Caco-2 (cell line): ENCODE measurements at regions not wholly inside any gene's neighbourhood (a gene's known extent, or its start where the extent isn't known, plus 50 kb on each side); places are given as distances from the start of the nearest gene placed in this dataset.
A peak's percentile ranks its signal among the peaks of the same experiment; 100 is the strongest.

ENCODE experiments used
- BruUV-seq: library from RNA; stranded (reverse); fragments of 400-500 nt; replicated peaks from 2 replicates; lab custom pipeline; 2021; lab: Mats Ljungman, UMichigan
- CTCF ChIA-PET: fragments of 300-600 bp; sonication (Branson Sonifier 250); formaldehyde crosslinking; loops from one replicate; lab custom pipeline; 2022; ENCODE audit warnings: antibody characterized with exemption; lab: Charles Lee
- POLR2A ChIA-PET: fragments of 300-600 bp; sonication (Branson Sonifier 250); formaldehyde crosslinking; loops from one replicate; lab custom pipeline; 2022; ENCODE audit warnings: antibody characterized with exemption; lab: Charles Lee
- DNase-seq, 2 experiments: peaks; one replicate each; pipeline versions ENCODE4 v3.0.0 to v3.0.0-alpha.2; 2020 to 2022
- H3K27me3 ChIP-seq: replicated peaks from 2 replicates; pipeline ENCODE4 v1.6.0; 2011; ENCODE audit warnings: low read length; ENCODE audit not compliant: control insufficient read depth, insufficient read depth
- H3K36me3 ChIP-seq: 2 replicates; pipeline ENCODE4 v1.5.1; 2011; ENCODE audit warnings: low read length; ENCODE audit not compliant: control insufficient read depth, insufficient read depth
- H3K4me1 ChIP-seq: fragments of 250-450 bp; sonication (Bioruptor Pico); 2 replicates; pipeline ENCODE4 v1.5.1; 2020; ENCODE audit warnings: mild to moderate bottlenecking
- H3K4me3 ChIP-seq: 2 replicates; pipeline ENCODE4 v1.5.1; 2011; ENCODE audit warnings: low read depth, mild to moderate bottlenecking, control low read depth, low read length
- H3K9me3 ChIP-seq: fragments of 250-450 bp; sonication (Bioruptor Pico); 2 replicates; pipeline ENCODE4 v1.5.1; 2020; ENCODE audit warnings: mild to moderate bottlenecking, moderate library complexity
- H3K27ac Mint-ChIP-seq: one replicate; pipeline ENCODE4 v1.8.0; 2022; ENCODE audit warnings: mixed read lengths; ENCODE audit not compliant: unreplicated experiment
- H3K27me3 Mint-ChIP-seq: one replicate; pipeline ENCODE4 v1.8.0; 2022; ENCODE audit warnings: mixed read lengths; ENCODE audit not compliant: insufficient read depth, unreplicated experiment
- H3K36me3 Mint-ChIP-seq: one replicate; pipeline ENCODE4 v1.8.0; 2022; ENCODE audit warnings: mild to moderate bottlenecking, mixed read lengths; ENCODE audit not compliant: insufficient read depth, unreplicated experiment
- H3K4me1 Mint-ChIP-seq: one replicate; pipeline ENCODE4 v1.8.0; 2022; ENCODE audit warnings: low read depth, mixed read lengths; ENCODE audit not compliant: unreplicated experiment
- H3K4me3 Mint-ChIP-seq: one replicate; pipeline ENCODE4 v1.8.0; 2022; ENCODE audit warnings: mild to moderate bottlenecking, moderate library complexity, mixed read lengths; ENCODE audit not compliant: unreplicated experiment
- H3K9me3 Mint-ChIP-seq: one replicate; pipeline ENCODE4 v1.8.0; 2022; ENCODE audit warnings: mixed read lengths; ENCODE audit not compliant: unreplicated experiment
- intact Hi-C: fragments of 100-400 bp; cut with micrococcal nuclease; formaldehyde crosslinking; loops from one replicate; pipeline ENCODE4 v1.10.0; 2022; ENCODE audit not compliant: unreplicated experiment
- TF ChIP-seq, protein P1 (sequence below), 2 experiments: fragments of 200-600 bp in 1 of 2; IDR thresholded peaks; 1 replicate in 1 of 2; 2 replicates in 1 of 2; pipeline versions ENCODE4 v1.5.1 to v1.8.0; 2011 to 2022; ENCODE audit warnings: antibody characterized with exemption in 1 of 2, control low read depth in 1 of 2, inconsistent platforms in 1 of 2, low read depth in 1 of 2, low read length in 1 of 2, mild to moderate bottlenecking in 1 of 2, moderate library complexity in 1 of 2; ENCODE audit not compliant: insufficient read depth in 1 of 2, severe bottlenecking in 1 of 2, unreplicated experiment in 1 of 2

DNA sequence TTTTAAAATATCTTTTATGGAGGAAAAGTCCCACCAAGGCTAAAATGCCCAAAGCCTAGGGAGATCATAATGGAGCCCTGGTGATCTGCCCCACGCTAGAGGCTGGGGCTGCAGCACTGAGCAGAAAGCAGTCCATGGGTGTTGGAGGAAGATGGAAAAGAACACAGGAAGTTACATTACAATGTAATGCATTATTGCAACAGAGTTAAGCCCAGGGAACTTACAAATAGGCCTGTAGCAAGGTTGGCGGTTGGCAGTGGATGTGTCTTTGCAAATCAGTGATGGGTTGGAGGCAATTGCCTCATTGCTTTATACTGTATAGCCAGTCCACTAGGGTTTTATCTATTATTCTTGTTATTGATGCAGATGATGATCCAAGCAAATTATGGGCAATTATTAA, 399.9 kb downstream of the NDFIP2 start:
- H3K4me1 ChIP-seq, result no peaks in the 10 kb centered on the region
- Mint-ChIP-seq H3K36me3 (no peaks in the 10 kb centered on the region), H3K4me1 (peaks cover 6% of the 10 kb centered on the region), H3K9me3 (peaks cover 16% of the 10 kb centered on the region), H3K27ac (no peak overlapping the region), H3K27me3 (no peaks in the 10 kb centered on the region), H3K4me3 (no peak overlapping the region)
- no peak for DNase-seq
- TF ChIP-seq, protein P1, sequence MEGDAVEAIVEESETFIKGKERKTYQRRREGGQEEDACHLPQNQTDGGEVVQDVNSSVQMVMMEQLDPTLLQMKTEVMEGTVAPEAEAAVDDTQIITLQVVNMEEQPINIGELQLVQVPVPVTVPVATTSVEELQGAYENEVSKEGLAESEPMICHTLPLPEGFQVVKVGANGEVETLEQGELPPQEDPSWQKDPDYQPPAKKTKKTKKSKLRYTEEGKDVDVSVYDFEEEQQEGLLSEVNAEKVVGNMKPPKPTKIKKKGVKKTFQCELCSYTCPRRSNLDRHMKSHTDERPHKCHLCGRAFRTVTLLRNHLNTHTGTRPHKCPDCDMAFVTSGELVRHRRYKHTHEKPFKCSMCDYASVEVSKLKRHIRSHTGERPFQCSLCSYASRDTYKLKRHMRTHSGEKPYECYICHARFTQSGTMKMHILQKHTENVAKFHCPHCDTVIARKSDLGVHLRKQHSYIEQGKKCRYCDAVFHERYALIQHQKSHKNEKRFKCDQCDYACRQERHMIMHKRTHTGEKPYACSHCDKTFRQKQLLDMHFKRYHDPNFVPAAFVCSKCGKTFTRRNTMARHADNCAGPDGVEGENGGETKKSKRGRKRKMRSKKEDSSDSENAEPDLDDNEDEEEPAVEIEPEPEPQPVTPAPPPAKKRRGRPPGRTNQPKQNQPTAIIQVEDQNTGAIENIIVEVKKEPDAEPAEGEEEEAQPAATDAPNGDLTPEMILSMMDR (IDR thresholded peaks at IDR 0.05; ENCODE audit: insufficient read depth in 1 of 2, low read depth in 1 of 2, low read length in 1 of 2, severe bottlenecking in 1 of 2, unreplicated experiment in 1 of 2), result no peak
- intact Hi-C loops, result no loop called here
- H3K36me3 ChIP-seq, result no peaks in the 10 kb centered on the region
- H3K9me3 ChIP-seq, result peaks cover 11% of the 10 kb centered on the region; the same call in 1 of the 2 replicates
- ChIA-PET CTCF (no interaction called here), POLR2A (no interaction called here)
- BruUV-seq, result no TSS peak
- no peak overlapping the region for H3K4me3 ChIP-seq
- no peaks in the 10 kb centered on the region for H3K27me3 ChIP-seq

DNA sequence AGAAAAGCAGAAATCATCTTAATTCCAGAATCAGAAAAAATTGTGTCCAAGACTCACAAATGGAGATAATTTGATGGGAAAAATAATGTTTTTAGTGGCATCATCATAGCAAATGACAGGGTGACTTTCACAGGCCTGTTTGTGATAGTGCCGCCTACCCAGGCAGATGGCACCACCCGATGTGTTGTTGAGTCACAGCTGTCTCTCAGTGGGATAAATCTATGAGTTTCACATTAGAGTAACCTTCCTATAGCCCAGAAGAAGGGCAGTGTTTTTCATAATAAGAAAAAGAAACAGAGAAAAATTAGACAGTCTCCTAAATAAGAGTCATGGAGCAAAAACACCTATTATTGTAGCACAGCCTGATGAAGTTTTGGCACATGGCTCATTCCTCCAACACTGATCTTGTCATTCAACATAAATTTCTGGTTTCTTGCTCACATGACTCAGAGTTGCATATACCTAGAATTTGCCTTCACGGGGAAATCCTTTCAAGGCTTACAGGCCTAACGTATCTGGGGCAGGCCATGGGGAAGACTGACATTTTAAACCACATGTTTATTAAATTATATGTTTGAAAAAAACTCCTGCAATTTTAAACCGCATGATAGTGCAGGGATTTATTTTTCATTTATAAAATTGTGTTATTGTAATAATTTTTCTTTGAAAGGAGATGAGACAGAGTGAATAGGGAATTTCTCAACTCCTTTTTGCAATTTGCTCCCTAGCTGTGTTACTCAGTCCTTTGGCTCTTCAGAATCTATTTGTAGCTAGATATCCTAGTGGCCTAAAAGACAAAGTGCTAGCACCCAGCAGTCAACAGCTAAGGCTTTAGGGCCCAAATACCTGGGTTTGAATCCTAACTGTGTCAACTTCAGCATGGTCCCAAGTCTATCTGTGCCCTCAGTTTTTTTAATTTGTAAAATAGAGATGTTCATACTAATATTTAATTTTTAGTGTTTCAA, 393.7 kb downstream of the NDFIP2 start:
- H3K27me3 ChIP-seq, result no peaks in the 10 kb centered on the region
- H3K4me3 ChIP-seq, result no peak overlapping the region
- peaks cover 17% of the 10 kb centered on the region for H3K4me1 ChIP-seq
- Mint-ChIP-seq H3K4me3 (no peak overlapping the region), H3K4me1 (peaks cover 21% of the 10 kb centered on the region), H3K27ac (no peak overlapping the region), H3K36me3 (no peaks in the 10 kb centered on the region), H3K9me3 (peaks cover 16% of the 10 kb centered on the region), H3K27me3 (no peaks in the 10 kb centered on the region)
- CTCF ChIA-PET, result no interaction called here
- DNase-seq, result no peak
- POLR2A ChIA-PET, result no interaction called here
- peaks cover 14% of the 10 kb centered on the region; the same call in 1 of the 2 replicates for H3K9me3 ChIP-seq
- H3K36me3 ChIP-seq, result no peaks in the 10 kb centered on the region
- BruUV-seq, result no TSS peak
- intact Hi-C loops, result loop anchor here (5.0 kb wide), 1 partner anchor 33 kb away; no protein-coding TSS in a partner anchor
- TF ChIP-seq, protein P1 (IDR thresholded peaks at IDR 0.05; ENCODE audit: insufficient read depth in 1 of 2, low read depth in 1 of 2, low read length in 1 of 2, severe bottlenecking in 1 of 2, unreplicated experiment in 1 of 2), result no peak

DNA sequence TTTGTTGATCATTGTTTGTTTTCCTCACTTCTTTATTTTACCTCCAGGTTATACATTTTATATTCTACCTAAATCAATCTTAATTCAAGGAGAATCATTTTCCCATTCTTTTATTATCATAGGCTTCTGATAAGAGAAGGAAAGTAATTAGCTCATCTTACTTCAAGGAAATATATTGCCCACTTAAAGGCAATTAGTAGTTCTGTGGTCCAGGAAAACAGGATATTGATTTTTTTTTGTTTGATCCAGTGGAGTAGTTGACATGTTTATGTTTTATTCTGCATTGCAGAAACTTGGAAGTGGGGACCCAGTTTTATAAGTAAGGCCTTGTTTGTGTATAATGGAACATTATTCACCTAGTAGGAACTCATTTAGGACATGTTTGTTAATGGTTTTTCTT, 390.6 kb downstream of the NDFIP2 start:
- Histone ChIP-seq H3K27me3 (no peaks in the 10 kb centered on the region), H3K4me3 (no peak overlapping the region), H3K4me1 (peaks cover 44% of the 10 kb centered on the region), H3K9me3 (peaks cover 5% of the 10 kb centered on the region; the same call in 1 of the 2 replicates), H3K36me3 (no peaks in the 10 kb centered on the region)
- ChIA-PET POLR2A (no interaction called here), CTCF (no interaction called here)
- BruUV-seq, result no TSS peak
- no peak for DNase-seq
- Mint-ChIP-seq H3K4me1 (peaks cover 36% of the 10 kb centered on the region), H3K4me3 (no peak overlapping the region), H3K9me3 (peaks cover 5% of the 10 kb centered on the region), H3K36me3 (peaks cover 7% of the 10 kb centered on the region), H3K27me3 (no peaks in the 10 kb centered on the region), H3K27ac (peak overlapping the region; percentile 18)
- intact Hi-C loops, result loop anchor here (5.0 kb wide), 1 partner anchor 36 kb away; no protein-coding TSS in a partner anchor
- TF ChIP-seq, protein P1 (IDR thresholded peaks at IDR 0.05; ENCODE audit: insufficient read depth in 1 of 2, low read depth in 1 of 2, low read length in 1 of 2, severe bottlenecking in 1 of 2, unreplicated experiment in 1 of 2), result no peak
